ENCODE measurements at regions not wholly inside any gene's neighbourhood (a gene's known extent, or its start where the extent isn't known, plus 50 kb on each side); places are given as distances from the start of the nearest gene placed in this dataset.

- no peak overlapping the region for H3K27ac ChIP-seq (ENCODE audit: low read length)
Measured at GRCh38 chr22:47920380-47920959, 1158.0 kb downstream of the TBC1D22A start.

GRCh38 chr22:47919893-47920292, 1157.4 kb downstream of the TBC1D22A start:
- no peak overlapping the region for H3K4me2 ChIP-seq (ENCODE audit: low read depth, low read length, poor library complexity, severe bottlenecking)
- H2AFZ ChIP-seq (ENCODE audit: low read length) = no peak overlapping the region
- no peaks in the 10 kb centered on the region for H3K9me3 ChIP-seq (ENCODE audit: low read length)
- DNase-seq = no peak
- H3K36me3 ChIP-seq (ENCODE audit: insufficient read depth, low read length) = no peaks in the 10 kb centered on the region
- H3K4me3 ChIP-seq (ENCODE audit: low read length) = no peak overlapping the region
- no peaks in the 10 kb centered on the region for H3K9me2 ChIP-seq (replicated peaks; ENCODE audit: insufficient read depth, low read length)
- H3K79me2 ChIP-seq (ENCODE audit: low read length) = no peaks in the 10 kb centered on the region
- H4K20me1 ChIP-seq (ENCODE audit: insufficient read depth, low read depth, low read length) = no peaks in the 10 kb centered on the region
- no peak overlapping the region for H3K9ac ChIP-seq (ENCODE audit: low read length)
- H3K27me3 ChIP-seq (ENCODE audit: low read length) = peaks cover 4% of the 10 kb centered on the region; the same call in 1 of the 2 replicates
- peaks cover 14% of the 10 kb centered on the region for H3K4me1 ChIP-seq (ENCODE audit: low read length)
- no peak overlapping the region for H3K27ac ChIP-seq (ENCODE audit: low read length)

More at GRCh38 chr22:47920380-47920959, 1158.0 kb downstream of the TBC1D22A start:
- Histone ChIP-seq H3K4me3 (ENCODE audit: low read length) (no peak overlapping the region), H2AFZ (ENCODE audit: low read length) (no peak overlapping the region), H3K9me3 (ENCODE audit: low read length) (no peaks in the 10 kb centered on the region), H3K4me1 (ENCODE audit: low read length) (peaks cover 14% of the 10 kb centered on the region), H3K36me3 (ENCODE audit: insufficient read depth, low read length) (no peaks in the 10 kb centered on the region), H3K79me2 (ENCODE audit: low read length) (no peaks in the 10 kb centered on the region), H4K20me1 (ENCODE audit: insufficient read depth, low read depth, low read length) (no peaks in the 10 kb centered on the region), H3K27me3 (ENCODE audit: low read length) (peaks cover 4% of the 10 kb centered on the region; the same call in 1 of the 2 replicates), H3K9me2 (replicated peaks; ENCODE audit: insufficient read depth, low read length) (no peaks in the 10 kb centered on the region), H3K4me2 (ENCODE audit: low read depth, low read length, poor library complexity, severe bottlenecking) (no peak overlapping the region), H3K9ac (ENCODE audit: low read length) (no peak overlapping the region)
- DNase-seq = no peak

- H3K9me3 ChIP-seq (ENCODE audit: low read length) = no peaks in the 10 kb centered on the region
- no peak overlapping the region for H3K27ac ChIP-seq (ENCODE audit: low read length)
- H3K4me3 ChIP-seq (ENCODE audit: low read length) = no peak overlapping the region
- peaks cover 14% of the 10 kb centered on the region for H3K4me1 ChIP-seq (ENCODE audit: low read length)
- no peaks in the 10 kb centered on the region for H3K9me2 ChIP-seq (replicated peaks; ENCODE audit: insufficient read depth, low read length)
- no peak overlapping the region; the same call in 1 of the 2 replicates for H2AFZ ChIP-seq (ENCODE audit: low read length)
- DNase-seq = no peak
- no peaks in the 10 kb centered on the region for H3K36me3 ChIP-seq (ENCODE audit: insufficient read depth, low read length)
- H3K79me2 ChIP-seq (ENCODE audit: low read length) = no peaks in the 10 kb centered on the region
- H4K20me1 ChIP-seq (ENCODE audit: insufficient read depth, low read depth, low read length) = no peaks in the 10 kb centered on the region
- H3K4me2 ChIP-seq (ENCODE audit: low read depth, low read length, poor library complexity, severe bottlenecking) = no peak overlapping the region
- H3K9ac ChIP-seq (ENCODE audit: low read length) = no peak overlapping the region
- peaks cover 2% of the 10 kb centered on the region; the same call in 1 of the 2 replicates for H3K27me3 ChIP-seq (ENCODE audit: low read length)
Measured at GRCh38 chr22:47919001-47919441, 1156.6 kb downstream of the TBC1D22A start.

- Histone ChIP-seq H3K9ac (ENCODE audit: low read length) (no peak overlapping the region), H3K27ac (ENCODE audit: low read length) (no peak overlapping the region), H4K20me1 (ENCODE audit: insufficient read depth, low read depth, low read length) (no peaks in the 10 kb centered on the region), H3K4me2 (ENCODE audit: low read depth, low read length, poor library complexity, severe bottlenecking) (no peak overlapping the region), H3K79me2 (ENCODE audit: low read length) (no peaks in the 10 kb centered on the region), H3K9me3 (ENCODE audit: low read length) (no peaks in the 10 kb centered on the region), H3K4me3 (ENCODE audit: low read length) (no peak overlapping the region), H3K36me3 (ENCODE audit: insufficient read depth, low read length) (no peaks in the 10 kb centered on the region), H3K4me1 (ENCODE audit: low read length) (peaks cover 14% of the 10 kb centered on the region), H2AFZ (ENCODE audit: low read length) (no peak overlapping the region; the same call in 1 of the 2 replicates), H3K9me2 (replicated peaks; ENCODE audit: insufficient read depth, low read length) (no peaks in the 10 kb centered on the region), H3K27me3 (ENCODE audit: low read length) (no peaks in the 10 kb centered on the region)
- DNase-seq = no peak
Measured at GRCh38 chr22:47918276-47918921, 1155.9 kb downstream of the TBC1D22A start.

GRCh38 chr22:47914481-47915097, 1152.1 kb downstream of the TBC1D22A start:
- Histone ChIP-seq H3K9me2 (replicated peaks; ENCODE audit: insufficient read depth, low read length) (no peaks in the 10 kb centered on the region), H3K9ac (ENCODE audit: low read length) (no peak overlapping the region), H2AFZ (ENCODE audit: low read length) (0 out of 2 replicates have a peak overlapping the region, but pooled peaks have one; percentile 14), H3K4me1 (ENCODE audit: low read length) (peaks cover 14% of the 10 kb centered on the region), H3K4me2 (ENCODE audit: low read depth, low read length, poor library complexity, severe bottlenecking) (no peak overlapping the region), H3K9me3 (ENCODE audit: low read length) (peaks cover 4% of the 10 kb centered on the region), H3K79me2 (ENCODE audit: low read length) (no peaks in the 10 kb centered on the region), H4K20me1 (ENCODE audit: insufficient read depth, low read depth, low read length) (no peaks in the 10 kb centered on the region), H3K27me3 (ENCODE audit: low read length) (0 out of 2 replicates have a peak, but pooled peaks cover 5% of the 10 kb centered on the region), H3K4me3 (ENCODE audit: low read length) (no peak overlapping the region), H3K27ac (ENCODE audit: low read length) (no peak overlapping the region), H3K36me3 (ENCODE audit: insufficient read depth, low read length) (no peaks in the 10 kb centered on the region)
- DNase-seq = peak; percentile 61

- H3K27ac ChIP-seq (ENCODE audit: low read length) = no peak overlapping the region
- no peaks in the 10 kb centered on the region for H3K79me2 ChIP-seq (ENCODE audit: low read length)
- no peaks in the 10 kb centered on the region for H3K4me1 ChIP-seq (ENCODE audit: low read length)
- H3K36me3 ChIP-seq (ENCODE audit: insufficient read depth, low read length) = no peaks in the 10 kb centered on the region
- H3K27me3 ChIP-seq (ENCODE audit: low read length) = no peaks in the 10 kb centered on the region
- no peak overlapping the region for H3K9ac ChIP-seq (ENCODE audit: low read length)
- no peak overlapping the region for H3K4me3 ChIP-seq (ENCODE audit: low read length)
- H4K20me1 ChIP-seq (ENCODE audit: insufficient read depth, low read depth, low read length) = no peaks in the 10 kb centered on the region
- no peak overlapping the region for H3K4me2 ChIP-seq (ENCODE audit: low read depth, low read length, poor library complexity, severe bottlenecking)
- DNase-seq = no peak
- no peak overlapping the region for H2AFZ ChIP-seq (ENCODE audit: low read length)
- no peaks in the 10 kb centered on the region for H3K9me2 ChIP-seq (replicated peaks; ENCODE audit: insufficient read depth, low read length)
- no peaks in the 10 kb centered on the region for H3K9me3 ChIP-seq (ENCODE audit: low read length)
Measured at GRCh38 chr22:47902646-47903180, 1140.3 kb downstream of the TBC1D22A start.

GRCh38 chr22:47901911-47902310, 1139.5 kb downstream of the TBC1D22A start:
- no peak overlapping the region for H2AFZ ChIP-seq (ENCODE audit: low read length)
- H3K36me3 ChIP-seq (ENCODE audit: insufficient read depth, low read length) = no peaks in the 10 kb centered on the region
- H3K79me2 ChIP-seq (ENCODE audit: low read length) = no peaks in the 10 kb centered on the region
- no peaks in the 10 kb centered on the region for H3K4me1 ChIP-seq (ENCODE audit: low read length)
- H3K27ac ChIP-seq (ENCODE audit: low read length) = no peak overlapping the region
- DNase-seq = no peak
- no peak overlapping the region for H3K4me3 ChIP-seq (ENCODE audit: low read length)
- H4K20me1 ChIP-seq (ENCODE audit: insufficient read depth, low read depth, low read length) = no peaks in the 10 kb centered on the region
- no peak overlapping the region for H3K4me2 ChIP-seq (ENCODE audit: low read depth, low read length, poor library complexity, severe bottlenecking)
- no peaks in the 10 kb centered on the region for H3K9me2 ChIP-seq (replicated peaks; ENCODE audit: insufficient read depth, low read length)
- H3K9me3 ChIP-seq (ENCODE audit: low read length) = no peaks in the 10 kb centered on the region
- no peak overlapping the region for H3K9ac ChIP-seq (ENCODE audit: low read length)
- H3K27me3 ChIP-seq (ENCODE audit: low read length) = no peaks in the 10 kb centered on the region

- Histone ChIP-seq H4K20me1 (ENCODE audit: insufficient read depth, low read depth, low read length) (no peaks in the 10 kb centered on the region), H3K36me3 (ENCODE audit: insufficient read depth, low read length) (no peaks in the 10 kb centered on the region), H3K27me3 (ENCODE audit: low read length) (no peaks in the 10 kb centered on the region), H3K4me2 (ENCODE audit: low read depth, low read length, poor library complexity, severe bottlenecking) (no peak overlapping the region), H3K79me2 (ENCODE audit: low read length) (no peaks in the 10 kb centered on the region), H3K4me1 (ENCODE audit: low read length) (no peaks in the 10 kb centered on the region), H3K9me2 (replicated peaks; ENCODE audit: insufficient read depth, low read length) (no peaks in the 10 kb centered on the region), H3K9ac (ENCODE audit: low read length) (no peak overlapping the region), H2AFZ (ENCODE audit: low read length) (no peak overlapping the region), H3K4me3 (ENCODE audit: low read length) (no peak overlapping the region), H3K9me3 (ENCODE audit: low read length) (no peaks in the 10 kb centered on the region), H3K27ac (ENCODE audit: low read length) (no peak overlapping the region)
- DNase-seq = no peak
Measured at GRCh38 chr22:47899894-47900293, 1137.4 kb downstream of the TBC1D22A start.

Data from Karpas-422 (cell line).